Hepatocyte (in vitro differentiated cells): ENCODE measurements at regions not wholly inside any gene's neighbourhood (a gene's known extent, or its start where the extent isn't known, plus 50 kb on each side); places are given as distances from the start of the nearest gene placed in this dataset.

Experiments
- DNase-seq: peaks from one replicate; pipeline ENCODE4 v3.0.0-alpha.2; 2016; ENCODE audit warnings: low spot score
- H2AFZ ChIP-seq: fragments of 200-600 bp; sonication (generic); 2 replicates; pipeline ENCODE4 v1.6.0; 2016; ENCODE audit warnings: antibody characterized with exemption, mild to moderate bottlenecking
- H3K27ac ChIP-seq: fragments of 200-600 bp; sonication (generic); 2 replicates; pipeline ENCODE4 v1.5.1; 2016; ENCODE audit warnings: mild to moderate bottlenecking
- H3K27me3 ChIP-seq: fragments of 200-600 bp; sonication (generic); 2 replicates; pipeline ENCODE4 v1.6.1; 2016
- H3K36me3 ChIP-seq: fragments of 200-600 bp; sonication (generic); replicated peaks from 2 replicates; pipeline ENCODE4 v1.5.1; 2016; ENCODE audit warnings: low read depth; ENCODE audit not compliant: insufficient read depth
- H3K4me1 ChIP-seq: fragments of 200-600 bp; sonication (generic); 2 replicates; pipeline ENCODE4 v1.5.1; 2016; ENCODE audit warnings: mild to moderate bottlenecking, moderate library complexity; ENCODE audit not compliant: insufficient read depth
- H3K4me2 ChIP-seq: fragments of 200-600 bp; sonication (generic); 2 replicates; pipeline ENCODE4 v1.6.0; 2016
- H3K4me3 ChIP-seq: fragments of 200-600 bp; sonication (generic); 2 replicates; pipeline ENCODE4 v1.5.1; 2016; ENCODE audit warnings: mild to moderate bottlenecking
- H3K79me2 ChIP-seq: fragments of 200-600 bp; sonication (generic); 2 replicates; pipeline ENCODE4 v1.6.0; 2017; ENCODE audit warnings: mild to moderate bottlenecking
- H3K9me2 ChIP-seq: fragments of 200-600 bp; sonication (generic); replicated peaks from 2 replicates; pipeline ENCODE4 v1.6.0; 2017; ENCODE audit warnings: mild to moderate bottlenecking; ENCODE audit not compliant: insufficient read depth
- H3K9me3 ChIP-seq: fragments of 200-600 bp; sonication (generic); 2 replicates; pipeline ENCODE4 v1.5.1; 2016; ENCODE audit warnings: low read depth, mild to moderate bottlenecking
- H4K20me1 ChIP-seq: fragments of 200-600 bp; sonication (generic); 2 replicates; pipeline ENCODE4 v1.6.0; 2016; ENCODE audit warnings: mild to moderate bottlenecking; ENCODE audit not compliant: insufficient read depth, poor library complexity, severe bottlenecking
- CTCF ChIP-seq: fragments of 200-600 bp; sonication (generic); IDR thresholded peaks from 2 replicates; pipeline ENCODE4 v1.5.1; 2016; ENCODE audit warnings: antibody characterized with exemption, mild to moderate bottlenecking; ENCODE audit not compliant: poor library complexity
- EZH2 ChIP-seq: fragments of 200-600 bp; sonication (generic); IDR thresholded peaks from 2 replicates; pipeline ENCODE4 v1.6.1; 2016; ENCODE audit warnings: antibody characterized with exemption, mild to moderate bottlenecking, borderline replicate concordance
- EZH2phosphoT487 ChIP-seq: fragments of 200-600 bp; sonication (generic); IDR thresholded peaks from one replicate; pipeline ENCODE4 v1.6.1; 2018; ENCODE audit warnings: antibody characterized with exemption, mild to moderate bottlenecking, low read depth, moderate library complexity; ENCODE audit not compliant: unreplicated experiment, severe bottlenecking
- WGBS: methylation state at CpG from one replicate; pipeline ENCODE4 v1.1.6; 2016; ENCODE audit warnings: low lambda C conversion rate; ENCODE audit errors: missing lambda C conversion rate; 5-methylcytosine and 5-hydroxymethylcytosine counted together

GRCh38 chr3:177597311-177598096, 400.2 kb upstream of the TBL1XR1 start:
- H3K27me3 ChIP-seq: no peaks in the 10 kb centered on the region
- H3K4me1 ChIP-seq: peaks cover 31% of the 10 kb centered on the region
- H2AFZ ChIP-seq: no peak overlapping the region
- peak; percentile 40 for DNase-seq
- H3K4me3 ChIP-seq: no peak overlapping the region
- no peaks in the 10 kb centered on the region for H3K9me2 ChIP-seq
- H3K9me3 ChIP-seq: no peaks in the 10 kb centered on the region
- no peak for TF ChIP-seq CTCF
- no peak for TF ChIP-seq EZH2phosphoT487
- TF ChIP-seq EZH2: no peak
- 46% methylated on average over 10 of the region's 10 CpGs for WGBS
- no peaks in the 10 kb centered on the region for H3K36me3 ChIP-seq
- H3K27ac ChIP-seq: peak overlapping the region; percentile 78
- peak overlapping the region; percentile 39 for H3K4me2 ChIP-seq
- H3K79me2 ChIP-seq: no peaks in the 10 kb centered on the region
- no peaks in the 10 kb centered on the region for H4K20me1 ChIP-seq

GRCh38 chr3:177598097-177598833, 401.0 kb upstream of the TBL1XR1 start:
- 86% methylated on average over 4 of the region's 4 CpGs for WGBS
- no peak for TF ChIP-seq EZH2phosphoT487
- no peak for TF ChIP-seq EZH2
- TF ChIP-seq CTCF: no peak
- H3K9me3 ChIP-seq: no peaks in the 10 kb centered on the region
- H3K27ac ChIP-seq: peak overlapping the region; percentile 78
- H4K20me1 ChIP-seq: no peaks in the 10 kb centered on the region
- H2AFZ ChIP-seq: no peak overlapping the region
- H3K4me2 ChIP-seq: peak overlapping the region; percentile 39
- peaks cover 39% of the 10 kb centered on the region for H3K4me1 ChIP-seq
- no peak overlapping the region for H3K4me3 ChIP-seq
- no peaks in the 10 kb centered on the region for H3K79me2 ChIP-seq
- no peaks in the 10 kb centered on the region for H3K9me2 ChIP-seq
- H3K36me3 ChIP-seq: no peaks in the 10 kb centered on the region
- H3K27me3 ChIP-seq: no peaks in the 10 kb centered on the region
- DNase-seq: no peak

- Histone ChIP-seq H3K79me2 (no peaks in the 10 kb centered on the region), H2AFZ (no peak overlapping the region), H4K20me1 (no peaks in the 10 kb centered on the region), H3K9me3 (no peaks in the 10 kb centered on the region), H3K4me1 (peaks cover 38% of the 10 kb centered on the region), H3K4me2 (no peak overlapping the region), H3K9me2 (no peaks in the 10 kb centered on the region), H3K27me3 (no peaks in the 10 kb centered on the region), H3K36me3 (no peaks in the 10 kb centered on the region), H3K27ac (no peak overlapping the region), H3K4me3 (no peak overlapping the region)
- 76% methylated on average over 2 of the region's 2 CpGs for WGBS
- no peak for DNase-seq
- TF ChIP-seq EZH2: no peak
Measured at GRCh38 chr3:177599326-177599725, 402.0 kb upstream of the TBL1XR1 start.

- Histone ChIP-seq H3K4me3 (no peak overlapping the region), H3K79me2 (no peaks in the 10 kb centered on the region), H2AFZ (no peak overlapping the region), H3K4me1 (peaks cover 34% of the 10 kb centered on the region), H3K4me2 (no peak overlapping the region), H3K9me2 (no peaks in the 10 kb centered on the region), H3K9me3 (no peaks in the 10 kb centered on the region), H4K20me1 (no peaks in the 10 kb centered on the region), H3K36me3 (no peaks in the 10 kb centered on the region), H3K27me3 (no peaks in the 10 kb centered on the region), H3K27ac (no peak overlapping the region)
- WGBS: 68% methylated on average over 4 of the region's 4 CpGs
- TF ChIP-seq EZH2phosphoT487 (no peak), EZH2 (no peak), CTCF (no peak)
- DNase-seq: no peak
Measured at GRCh38 chr3:177599837-177600236, 402.6 kb upstream of the TBL1XR1 start.
